ENCODE measurements at regions not wholly inside any gene's neighbourhood (a gene's known extent, or its start where the extent isn't known, plus 50 kb on each side); places are given as distances from the start of the nearest gene placed in this dataset.

- TF ChIP-seq EGR1 (IDR thresholded peaks at IDR 0.05) (no peak), MAX (IDR thresholded peaks at IDR 0.05) (no peak), EP300 (IDR thresholded peaks at IDR 0.05; ENCODE audit: borderline replicate concordance) (no peak), TEAD4 (IDR thresholded peaks at IDR 0.05) (no peak), CREB1 (IDR thresholded peaks at IDR 0.05; ENCODE audit: low read depth) (no peak), FOXM1 (IDR thresholded peaks at IDR 0.05; ENCODE audit: borderline replicate concordance, low read depth) (no peak), TAF1 (IDR thresholded peaks at IDR 0.05; ENCODE audit: low read depth) (no peak), YY1 (IDR thresholded peaks at IDR 0.05; ENCODE audit: low read depth) (no peak), ZBTB7A (IDR thresholded peaks at IDR 0.05; ENCODE audit: low read depth) (no peak)
Measured at GRCh38 chr15:47355759-47356158, 361.5 kb upstream of the SEMA6D start.

- no peak for TF ChIP-seq MAX (IDR thresholded peaks at IDR 0.05)
- TF ChIP-seq TEAD4 (IDR thresholded peaks at IDR 0.05) = no peak
Measured at GRCh38 chr15:47356297-47356696, 361.0 kb upstream of the SEMA6D start.

- TF ChIP-seq NFIC (IDR thresholded peaks at IDR 0.05) (no peak), TAF1 (IDR thresholded peaks at IDR 0.05; ENCODE audit: low read depth) (no peak), REST (IDR thresholded peaks at IDR 0.05; ENCODE audit: low read depth) (no peak), EGR1 (IDR thresholded peaks at IDR 0.05) (no peak), TEAD4 (IDR thresholded peaks at IDR 0.05) (no peak), MAX (IDR thresholded peaks at IDR 0.05) (no peak), FOXM1 (IDR thresholded peaks at IDR 0.05; ENCODE audit: borderline replicate concordance, low read depth) (no peak), YY1 (IDR thresholded peaks at IDR 0.05; ENCODE audit: low read depth) (no peak), USF1 (IDR thresholded peaks at IDR 0.05) (no peak)
Measured at GRCh38 chr15:47358876-47359275, 358.4 kb upstream of the SEMA6D start.

GRCh38 chr15:47360305-47360704, 357.0 kb upstream of the SEMA6D start:
- TF ChIP-seq EP300 (IDR thresholded peaks at IDR 0.05; ENCODE audit: borderline replicate concordance) (no peak), FOXM1 (IDR thresholded peaks at IDR 0.05; ENCODE audit: borderline replicate concordance, low read depth) (no peak), CREB1 (IDR thresholded peaks at IDR 0.05; ENCODE audit: low read depth) (no peak), YY1 (IDR thresholded peaks at IDR 0.05; ENCODE audit: low read depth) (no peak), CEBPB (IDR thresholded peaks at IDR 0.05) (no peak), TEAD4 (IDR thresholded peaks at IDR 0.05) (no peak), REST (IDR thresholded peaks at IDR 0.05; ENCODE audit: low read depth) (no peak), EGR1 (IDR thresholded peaks at IDR 0.05) (no peak), MAX (IDR thresholded peaks at IDR 0.05) (no peak), TCF12 (IDR thresholded peaks at IDR 0.05; ENCODE audit: low read depth) (no peak), TAF1 (IDR thresholded peaks at IDR 0.05; ENCODE audit: low read depth) (no peak), RAD21 (IDR thresholded peaks at IDR 0.05; ENCODE audit: low read depth) (no peak), ZBTB7A (IDR thresholded peaks at IDR 0.05; ENCODE audit: low read depth) (no peak), NFIC (IDR thresholded peaks at IDR 0.05) (no peak)

- no peak for TF ChIP-seq CEBPB (IDR thresholded peaks at IDR 0.05)
- TF ChIP-seq YY1 (IDR thresholded peaks at IDR 0.05; ENCODE audit: low read depth) = no peak
- TF ChIP-seq FOXM1 (IDR thresholded peaks at IDR 0.05; ENCODE audit: borderline replicate concordance, low read depth) = no peak
- no peak for TF ChIP-seq TCF12 (IDR thresholded peaks at IDR 0.05; ENCODE audit: low read depth)
- TF ChIP-seq EGR1 (IDR thresholded peaks at IDR 0.05) = no peak
- no peak for TF ChIP-seq CREB1 (IDR thresholded peaks at IDR 0.05; ENCODE audit: low read depth)
- no peak for TF ChIP-seq ZBTB7A (IDR thresholded peaks at IDR 0.05; ENCODE audit: low read depth)
- no peak for TF ChIP-seq TEAD4 (IDR thresholded peaks at IDR 0.05)
- no peak for TF ChIP-seq USF1 (IDR thresholded peaks at IDR 0.05)
- TF ChIP-seq TAF1 (IDR thresholded peaks at IDR 0.05; ENCODE audit: low read depth) = no peak
- no peak for TF ChIP-seq REST (IDR thresholded peaks at IDR 0.05; ENCODE audit: low read depth)
- TF ChIP-seq NFIC (IDR thresholded peaks at IDR 0.05) = no peak
Measured at GRCh38 chr15:47362118-47362905, 355.0 kb upstream of the SEMA6D start.
